HG03354 (cell line): ENCODE measurements at regions not wholly inside any gene's neighbourhood (a gene's known extent, or its start where the extent isn't known, plus 50 kb on each side); places are given as distances from the start of the nearest gene placed in this dataset.
"Not testable (repeated sequence)": the region's sequence is repeated elsewhere in the genome, so short reads cannot be mapped to it uniquely, and the experiment has no call there.

Source experiments
- ATAC-seq: cut with Tn5 transposase; IDR thresholded peaks from one replicate; pipeline ENCODE4 v1.9.1; 2021; ENCODE audit warnings: mild to moderate bottlenecking; ENCODE audit not compliant: unreplicated experiment, poor library complexity, severe bottlenecking

DNA sequence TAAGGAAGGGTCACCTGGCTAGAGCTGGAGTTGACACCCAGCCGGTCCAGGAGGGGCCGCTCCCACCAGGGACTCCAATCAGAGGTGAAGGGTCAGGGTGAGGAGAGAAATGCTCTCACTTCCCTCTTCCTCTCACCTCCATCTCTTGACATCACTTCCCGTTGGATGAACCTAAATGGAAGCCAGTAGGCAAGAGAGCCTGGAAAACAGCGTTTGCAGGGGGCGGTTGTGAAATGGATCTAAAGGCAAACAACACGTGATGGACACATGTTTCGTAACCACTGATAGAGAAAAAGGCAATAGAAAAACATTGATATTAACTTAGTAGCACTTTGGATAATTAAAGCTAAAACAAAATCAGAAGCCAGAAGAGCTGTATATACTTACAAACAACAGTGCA is 105.6 kb upstream of the FOXA2 start:
- no peak for ATAC-seq

DNA sequence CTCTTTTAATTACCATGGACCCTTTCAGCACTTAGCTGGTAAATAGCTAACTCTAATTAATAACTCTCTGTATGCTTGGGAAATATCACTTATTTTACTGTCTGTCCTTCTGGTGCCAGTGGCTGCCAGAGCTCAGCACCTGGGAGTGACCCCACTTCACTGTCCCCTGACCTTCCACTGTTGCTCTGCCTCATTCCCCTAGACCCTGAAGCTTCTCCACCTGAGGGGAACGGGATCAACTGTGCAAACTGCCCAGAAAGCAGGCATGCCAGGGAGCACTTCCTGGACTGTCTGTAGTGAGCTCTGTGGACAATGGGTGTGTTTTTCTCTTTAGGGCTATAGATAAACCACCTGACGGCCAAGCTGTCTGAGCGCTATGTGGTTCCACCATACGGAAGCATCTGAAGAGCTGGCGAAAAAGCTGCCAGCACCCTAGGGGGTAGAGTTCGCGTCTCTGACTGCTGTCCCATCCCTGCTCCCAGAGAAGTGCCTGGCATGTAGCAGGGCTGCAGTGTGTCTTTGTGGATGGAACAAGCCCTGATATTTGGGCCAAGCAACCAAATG is 106.3 kb upstream of the FOXA2 start:
- no peak for ATAC-seq

DNA sequence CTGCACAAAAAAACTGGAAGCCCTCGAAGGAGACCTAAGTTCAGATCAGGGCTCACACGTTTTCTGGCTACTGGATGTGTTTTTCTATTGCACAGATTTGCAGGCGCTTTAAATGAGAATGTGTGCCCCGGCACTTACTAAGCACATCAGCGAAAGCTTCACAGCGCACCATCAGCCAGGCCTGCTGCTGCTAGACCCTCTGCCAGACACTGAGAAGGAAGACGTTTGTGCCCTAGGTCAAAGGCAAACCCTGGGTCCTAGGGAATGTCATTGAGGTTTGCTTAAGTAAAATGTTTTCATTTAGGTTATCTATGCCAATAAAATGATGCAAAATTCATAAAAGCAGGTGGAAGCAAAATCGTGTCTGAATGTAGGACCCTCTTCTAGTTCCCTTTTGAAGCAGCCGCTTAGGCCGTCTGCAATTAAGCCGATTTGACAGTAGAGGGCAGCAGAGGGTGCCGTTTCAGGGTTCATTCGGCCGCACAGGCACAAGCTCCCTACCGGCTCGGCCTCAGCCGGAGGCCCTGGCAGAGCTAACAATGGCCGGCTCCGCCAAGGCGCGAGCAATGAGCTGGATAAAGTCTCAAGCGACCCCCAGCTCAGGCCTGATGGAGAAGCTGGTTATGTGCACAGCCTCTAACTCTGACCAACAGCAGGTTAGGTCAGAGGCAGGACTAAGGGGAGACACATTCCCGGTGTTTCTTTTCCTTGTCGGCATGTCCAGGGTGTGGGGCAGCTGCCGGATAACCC is 107.2 kb upstream of the FOXA2 start:
- peak; percentile 93 for ATAC-seq

DNA sequence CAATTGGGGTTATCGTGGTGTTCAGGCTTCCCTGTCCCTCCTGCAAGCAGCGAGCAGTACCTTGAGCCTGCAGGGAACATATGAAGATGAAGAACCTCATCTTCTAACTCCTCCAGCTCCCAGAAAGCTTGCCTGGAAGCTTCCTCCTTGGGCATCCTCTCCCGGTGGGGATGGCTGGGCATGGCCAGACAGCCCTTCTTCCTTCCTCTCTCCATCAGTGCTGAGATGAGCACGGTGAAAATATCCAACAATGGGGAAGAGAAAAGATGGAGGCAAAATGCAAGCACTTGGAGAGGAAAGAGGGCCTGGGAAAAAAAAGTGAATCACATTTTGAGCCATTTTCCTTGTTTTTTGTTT is 107.7 kb upstream of the FOXA2 start:
- ATAC-seq: no peak

DNA sequence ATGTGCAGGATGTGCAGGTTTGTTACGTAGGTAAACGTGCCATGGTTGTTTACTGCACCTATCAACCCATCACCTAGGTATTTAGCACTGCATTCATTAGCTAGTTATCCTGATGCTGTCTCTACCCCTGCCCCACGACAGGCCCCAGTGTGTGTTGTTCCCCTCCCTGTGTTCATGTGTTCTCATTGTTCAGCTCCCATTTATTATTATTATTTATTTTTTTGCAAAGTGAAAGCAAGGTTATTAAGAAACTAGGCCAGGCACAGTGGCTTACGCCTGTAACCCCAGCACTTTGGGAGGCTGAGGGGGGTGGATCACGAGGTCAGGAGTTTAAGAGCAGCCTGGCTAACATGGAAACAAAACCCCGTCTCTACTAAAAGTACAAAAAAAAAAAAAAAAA is 108.2 kb upstream of the FOXA2 start:
- not testable (repeated sequence) for ATAC-seq

DNA sequence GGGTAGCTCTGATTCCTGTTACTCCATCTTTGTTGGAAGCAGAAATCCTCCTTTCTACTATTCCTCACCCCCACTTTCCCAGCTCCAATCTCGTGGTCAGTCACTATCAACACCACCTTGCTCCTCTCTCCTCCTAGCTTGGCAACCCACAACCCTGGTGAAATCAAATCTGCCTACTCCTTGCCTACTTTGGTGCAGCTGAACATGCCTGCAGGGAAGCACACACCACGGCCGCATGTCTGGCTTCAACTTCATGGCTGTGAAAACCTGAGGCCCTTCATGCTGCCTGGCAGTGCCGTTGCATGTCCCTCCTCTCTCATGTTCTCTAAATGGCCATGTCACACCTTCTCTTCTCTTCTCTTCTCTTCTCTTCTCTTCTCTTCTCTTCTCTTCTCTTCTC is 112.4 kb upstream of the FOXA2 start:
- no peak for ATAC-seq

DNA sequence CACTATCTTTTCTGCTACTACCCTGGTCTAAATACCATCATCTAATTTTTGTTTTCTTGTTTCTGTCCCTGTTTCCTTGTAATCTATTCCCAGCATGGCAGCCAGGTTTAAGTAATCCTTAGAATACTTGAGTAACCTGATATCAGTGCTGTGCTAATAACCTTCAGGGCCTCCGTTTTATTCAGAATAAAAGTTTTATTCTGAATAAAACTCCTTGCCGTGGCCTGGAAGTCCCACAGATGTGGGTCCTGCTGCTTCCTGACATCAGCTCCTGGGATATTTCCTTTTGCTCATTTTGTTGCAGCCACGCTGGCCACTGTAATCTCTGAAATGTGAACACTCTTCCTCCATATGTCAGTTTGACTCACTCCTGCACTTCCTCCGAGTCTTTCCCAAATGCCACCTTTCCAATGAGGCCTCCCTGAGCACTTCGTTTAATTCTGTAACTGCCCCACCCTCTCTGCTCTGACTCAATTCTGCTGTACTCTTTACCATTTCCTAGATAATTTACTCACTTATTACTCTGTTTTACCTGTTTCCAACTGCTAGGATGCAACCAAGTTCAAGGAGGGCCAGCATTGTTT is 114.0 kb upstream of the FOXA2 start:
- no peak for ATAC-seq

DNA sequence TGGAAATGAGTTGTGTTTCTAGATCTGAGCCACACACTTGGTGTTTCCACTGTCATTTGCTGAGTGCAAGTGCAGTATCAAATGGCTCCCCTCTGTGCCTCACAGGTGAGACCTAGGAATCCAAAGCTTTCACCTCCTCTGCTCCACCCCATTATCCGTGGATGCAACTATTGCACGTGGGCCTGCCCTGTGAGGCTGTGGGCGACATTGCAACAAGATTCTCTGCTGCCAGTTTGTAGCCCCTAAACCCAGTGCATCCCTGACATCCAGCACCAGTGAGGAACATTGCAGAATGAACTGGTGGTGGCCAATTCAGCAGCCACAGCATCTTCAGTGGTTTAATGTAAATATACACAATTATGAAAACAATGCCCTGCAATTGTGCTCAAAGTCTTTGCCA is 115.0 kb upstream of the FOXA2 start:
- ATAC-seq: no peak

DNA sequence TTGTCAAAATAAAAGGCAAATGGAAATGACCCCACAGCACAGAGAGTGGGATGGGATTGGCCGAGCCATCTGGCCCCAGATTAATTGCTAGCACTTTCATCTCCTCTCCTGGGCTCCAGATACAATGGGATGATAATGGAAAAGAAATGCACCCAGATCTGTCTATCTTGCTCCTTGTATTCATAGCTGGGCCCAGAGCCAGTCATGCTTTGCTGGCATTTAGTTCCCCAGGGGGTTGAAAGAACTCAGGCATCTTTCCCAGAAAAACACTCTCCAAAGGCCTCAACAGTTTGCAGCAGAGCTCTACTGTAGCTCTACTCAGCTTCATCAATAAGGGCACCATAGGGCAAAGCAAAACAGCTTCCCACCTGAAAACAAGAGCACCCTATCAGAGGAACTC is 116.0 kb upstream of the FOXA2 start:
- ATAC-seq: no peak

DNA sequence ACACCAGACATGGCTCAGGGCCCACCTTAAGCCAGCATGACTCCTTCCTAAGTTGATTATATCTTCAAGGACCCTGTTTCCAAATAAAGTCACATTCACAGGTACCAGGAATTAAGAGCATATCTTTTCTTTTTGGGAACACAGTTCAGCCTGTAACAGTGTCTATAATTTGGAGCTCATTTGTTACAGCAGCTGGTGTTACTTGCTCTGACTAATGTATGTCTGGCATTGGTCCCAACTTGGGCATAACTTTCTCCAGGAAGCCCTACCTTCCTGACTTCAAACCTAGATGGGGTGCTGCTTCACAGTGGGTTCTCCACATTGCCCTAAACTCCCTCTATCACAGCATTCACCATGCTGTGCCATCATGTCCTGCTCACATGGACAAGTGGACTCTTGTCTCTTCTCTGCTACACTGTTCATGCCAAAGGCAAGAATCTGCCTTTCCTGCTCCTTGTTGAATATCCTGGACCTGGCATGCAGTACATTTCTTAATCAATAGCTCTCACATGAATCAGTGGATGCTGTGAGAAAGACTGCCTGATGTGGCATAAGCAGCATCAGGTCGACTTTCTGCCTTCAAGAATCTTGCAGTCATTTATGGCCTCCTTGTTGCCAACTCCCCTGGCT is 117.4 kb upstream of the FOXA2 start:
- ATAC-seq: no peak

DNA sequence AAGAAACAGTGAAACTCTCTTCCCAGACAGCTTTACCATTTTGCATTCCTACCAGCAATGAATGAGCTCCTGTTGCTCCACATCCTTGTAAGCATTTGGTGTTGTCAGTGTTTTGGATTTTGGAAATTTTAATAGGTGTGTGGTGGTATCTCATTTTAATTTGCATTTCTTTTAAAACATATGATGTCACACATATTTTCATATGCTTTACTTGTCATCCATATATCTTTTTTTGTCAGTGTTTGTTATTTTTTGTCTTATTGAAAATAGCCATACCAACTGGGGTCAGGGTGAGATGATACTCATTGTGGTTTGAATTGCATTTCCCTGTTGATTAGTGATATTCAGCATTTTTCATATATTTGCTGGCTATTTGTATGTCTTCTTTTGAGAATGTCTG is 119.5 kb upstream of the FOXA2 start:
- ATAC-seq: no peak

DNA sequence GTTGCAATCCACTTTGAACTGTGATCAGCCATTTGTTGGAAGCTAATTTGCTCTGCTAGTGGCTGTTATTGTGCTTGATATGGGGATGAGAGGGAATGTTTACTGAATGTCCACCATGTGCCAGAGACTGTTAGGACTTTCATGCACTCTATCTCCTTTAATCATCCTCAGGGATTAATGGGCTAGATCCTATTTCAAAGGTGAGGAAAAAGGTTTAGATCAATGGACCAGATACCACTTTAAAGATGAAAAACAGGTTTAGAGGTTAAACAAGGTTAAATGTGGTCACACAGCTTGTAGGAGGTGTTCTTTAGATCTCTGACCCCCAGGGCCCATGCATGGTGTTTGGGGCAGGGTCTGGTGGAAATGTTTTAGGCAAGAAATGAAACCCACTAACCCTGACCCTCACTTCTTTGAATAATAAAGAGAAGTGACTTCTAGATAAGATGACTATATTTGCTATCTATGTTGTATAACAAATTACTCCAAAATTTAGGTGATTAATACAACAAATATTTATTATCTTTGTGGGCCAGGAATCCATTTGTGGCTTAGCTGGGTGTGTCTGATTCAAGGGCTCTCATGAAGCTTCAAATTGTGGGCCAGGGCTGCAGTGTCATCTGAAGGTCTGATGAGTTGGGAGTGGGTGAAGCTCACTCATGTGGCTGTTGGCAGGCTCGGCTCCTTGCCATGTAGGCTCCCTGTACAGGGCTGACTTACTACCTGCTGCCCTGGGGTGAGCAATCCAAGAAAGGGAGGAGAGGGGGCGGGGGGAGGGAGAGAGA is 127.8 kb upstream of the FOXA2 start:
- no peak for ATAC-seq

DNA sequence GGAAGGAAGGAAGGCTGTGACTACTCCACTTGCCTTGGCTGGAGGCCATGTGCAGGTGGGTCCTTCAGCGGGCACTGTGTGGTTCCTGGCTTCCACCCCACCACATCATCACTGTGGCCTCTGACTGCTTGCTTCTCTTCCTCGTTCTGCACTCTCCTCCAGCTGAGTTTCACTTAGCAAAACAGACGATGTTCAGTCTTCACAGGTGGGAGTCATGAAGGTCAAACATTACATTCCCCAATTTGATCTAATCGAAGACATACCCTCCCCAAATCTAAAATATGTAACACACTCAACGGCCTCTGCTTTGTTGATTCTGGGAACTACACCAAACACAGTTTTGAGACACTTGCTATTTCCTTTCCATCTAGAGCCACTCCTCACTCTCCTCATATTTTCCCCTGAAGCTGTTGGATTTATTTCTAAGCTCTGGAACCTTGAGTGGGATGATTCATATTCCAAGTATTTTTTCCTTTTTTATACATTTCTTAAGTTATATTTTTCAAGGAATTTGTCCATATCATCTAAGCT is 132.5 kb upstream of the FOXA2 start:
- no peak for ATAC-seq

DNA sequence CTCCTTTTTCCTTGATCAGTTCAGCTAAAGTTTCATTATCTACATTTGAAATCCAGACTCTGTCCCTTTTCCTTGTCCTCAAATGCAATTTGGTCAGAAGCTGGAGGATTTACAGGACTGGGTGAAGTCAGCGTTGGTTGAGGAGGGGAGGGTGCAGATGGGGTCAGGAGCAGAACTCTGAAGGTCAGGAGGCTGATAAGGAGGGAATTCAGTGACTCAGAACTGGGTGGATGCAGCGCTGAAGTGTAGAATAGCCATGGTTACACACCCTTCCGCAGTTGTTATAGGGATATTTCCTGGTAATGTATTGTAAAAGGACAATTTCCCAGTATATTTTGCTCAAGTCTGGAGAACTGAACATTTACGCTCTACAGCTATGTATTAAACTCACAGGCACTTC is 133.1 kb upstream of the FOXA2 start:
- ATAC-seq: no peak

DNA sequence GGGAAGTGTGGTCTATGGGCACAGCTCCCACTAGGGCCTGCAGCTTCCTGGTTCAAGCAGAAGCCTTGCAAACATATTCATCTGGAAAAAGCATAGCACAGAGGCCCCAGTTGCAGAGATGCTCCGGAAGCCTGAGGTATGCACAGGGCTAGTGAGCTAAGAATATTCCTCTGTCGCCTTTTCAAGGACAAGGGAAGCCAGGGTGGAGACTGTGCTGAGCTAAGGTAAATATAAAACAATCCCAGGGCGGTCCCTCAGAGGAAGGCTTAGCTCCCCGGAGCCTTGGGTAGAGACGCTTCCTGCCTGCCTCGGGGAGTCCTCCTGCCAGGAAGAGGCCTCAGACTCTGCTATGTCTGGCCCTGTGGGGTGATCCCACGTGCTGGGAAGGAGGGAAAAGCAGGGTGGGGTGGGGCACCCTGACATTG is 134.8 kb upstream of the FOXA2 start:
- no peak for ATAC-seq

DNA sequence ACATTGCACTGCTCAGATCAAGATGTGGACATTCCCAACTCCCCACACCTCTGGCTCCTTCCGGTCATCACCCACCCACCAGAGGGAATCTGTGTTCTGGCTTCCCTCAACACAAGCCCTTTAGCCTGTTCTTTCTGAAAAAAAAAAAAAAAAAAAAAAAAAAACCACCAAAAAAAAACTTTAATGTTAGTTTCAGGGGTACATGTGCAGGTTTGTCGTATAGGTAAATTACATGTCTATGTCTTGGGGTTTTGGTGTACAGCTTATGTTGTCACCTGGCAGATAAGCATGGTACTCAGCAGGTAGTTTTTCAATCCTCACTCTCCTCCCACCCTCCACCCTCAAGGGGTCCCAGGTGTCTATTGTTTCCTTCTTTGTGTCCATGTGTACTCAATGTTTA is 135.8 kb upstream of the FOXA2 start:
- no peak for ATAC-seq

DNA sequence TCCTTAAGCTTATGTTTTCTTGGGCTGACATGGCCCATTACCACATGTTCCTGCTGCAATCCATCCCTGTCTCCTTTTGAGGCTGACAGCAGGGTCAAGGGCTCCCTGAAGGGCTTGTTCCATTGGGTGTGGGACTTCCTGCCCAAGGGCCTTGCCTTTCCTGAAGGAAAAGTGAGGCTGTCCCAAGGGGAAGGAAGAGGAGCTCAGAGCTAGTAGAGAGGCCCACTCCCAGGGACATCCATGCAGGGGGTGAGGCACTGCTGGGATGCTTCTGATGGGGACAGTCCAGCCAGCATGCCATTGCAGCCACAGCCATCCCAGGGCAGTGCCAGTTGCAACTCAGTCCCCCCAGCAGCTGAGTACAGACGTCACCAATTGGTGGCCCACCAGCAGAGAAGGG is 138.4 kb upstream of the FOXA2 start:
- ATAC-seq: no peak

DNA sequence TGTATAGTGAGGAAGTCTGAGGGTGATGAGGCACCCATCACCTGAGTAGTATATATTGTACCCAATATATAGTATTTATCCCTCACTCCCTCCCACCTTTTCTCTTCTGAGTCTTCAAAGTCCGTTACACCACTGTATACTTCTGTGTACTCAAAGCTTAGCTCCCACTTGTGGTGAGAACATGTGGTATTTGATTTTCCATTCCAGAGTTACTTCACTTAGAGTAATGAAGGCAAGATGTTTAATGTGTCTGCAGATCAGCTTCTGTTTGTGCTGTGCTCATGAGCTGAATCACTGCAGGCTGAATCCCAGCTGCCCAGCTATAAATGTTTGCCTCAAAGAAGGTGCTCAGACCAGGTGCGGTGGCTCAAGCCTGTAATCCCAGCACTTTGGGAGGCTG is 139.3 kb upstream of the FOXA2 start:
- ATAC-seq: no peak

DNA sequence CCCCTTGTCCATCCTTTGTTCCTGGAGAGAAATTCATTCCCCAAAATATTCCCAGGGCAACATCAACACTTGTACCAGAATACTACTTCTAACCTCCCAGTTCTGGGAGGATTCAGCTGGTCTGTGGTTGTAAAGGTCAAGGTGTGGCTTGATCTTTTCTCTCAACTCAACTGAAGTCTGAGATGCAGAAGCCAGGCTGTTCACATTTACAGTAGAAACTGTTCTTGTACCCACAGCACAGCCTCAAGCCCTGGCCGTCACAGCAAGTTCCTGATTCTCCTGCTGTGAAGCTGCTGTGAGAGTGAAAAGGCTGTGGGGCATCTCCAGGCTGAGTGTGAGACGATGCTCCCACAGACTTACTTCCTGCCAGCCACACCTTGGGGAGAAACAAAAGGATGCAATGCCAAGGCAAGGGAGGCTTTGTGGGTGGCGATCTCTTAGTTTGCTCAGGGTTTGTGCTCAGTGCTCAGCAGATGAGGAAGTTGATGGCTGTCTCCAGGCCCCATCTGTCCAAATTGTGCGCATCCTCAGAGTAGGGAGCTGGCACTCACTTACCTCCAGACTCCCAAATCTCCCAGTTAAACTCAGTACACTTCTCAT is 143.9 kb upstream of the FOXA2 start:
- no peak for ATAC-seq

DNA sequence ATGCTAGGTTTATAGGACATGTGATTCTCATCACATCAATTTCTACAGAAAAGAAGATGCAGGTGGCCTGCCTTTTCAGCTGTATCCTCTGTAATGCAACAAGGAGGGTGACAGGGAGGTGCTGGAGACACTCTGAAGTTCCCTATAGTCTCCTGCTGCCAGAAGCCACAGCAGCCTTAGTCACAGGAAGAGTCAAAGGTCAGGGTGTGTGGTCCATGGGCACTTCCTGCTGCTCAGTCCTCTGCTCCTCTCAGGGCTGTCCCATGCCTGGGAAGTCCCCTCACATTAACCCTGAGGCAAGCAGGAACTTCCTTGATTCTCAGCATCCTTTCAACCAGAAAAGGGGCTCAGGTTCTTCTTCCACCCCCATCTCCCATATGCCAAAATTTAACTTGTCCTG is 144.8 kb upstream of the FOXA2 start:
- ATAC-seq: no peak
